Spleen (tissue), 11 donors: ENCODE measurements at regions not wholly inside any gene's neighbourhood (a gene's known extent, or its start where the extent isn't known, plus 50 kb on each side); places are given as distances from the start of the nearest gene placed in this dataset.

ENCODE experiments used
- DNase-seq: peaks from one replicate; pipeline ENCODE4 v3.0.0-alpha.2; 2020
- H3K27ac ChIP-seq, 8 donors: fragments of 200-600 bp; sonication (generic) in 7 of 8; 1 replicate in 4 of 8; 2 replicates in 4 of 8; pipeline versions ENCODE4 v1.5.0 to v1.8.0; 2016 to 2021; ENCODE audit warnings: inconsistent platforms in 4 of 8, mild to moderate bottlenecking in 4 of 8, moderate library complexity in 1 of 8
- H3K27me3 ChIP-seq, 7 donors: fragments of 200-600 bp; sonication (generic) in 6 of 7; replicated peaks in 1 of 7; 1 replicate in 4 of 7; 2 replicates in 3 of 7; pipeline versions ENCODE4 v1.5.0 to v1.8.0; 2016 to 2021; ENCODE audit warnings: inconsistent platforms in 3 of 7, mild to moderate bottlenecking in 1 of 7
- H3K36me3 ChIP-seq, 6 donors: fragments of 200-600 bp; sonication (generic) in 5 of 6; 1 replicate in 4 of 6; 2 replicates in 2 of 6; pipeline versions ENCODE4 v1.5.0 to v1.8.0; 2016 to 2021; ENCODE audit warnings: inconsistent platforms in 2 of 6
- H3K4me1 ChIP-seq, 6 donors: fragments of 200-600 bp; sonication (generic) in 5 of 6; 1 replicate in 3 of 6; 2 replicates in 3 of 6; pipeline versions ENCODE4 v1.5.0 to v1.8.0; 2016 to 2021; ENCODE audit warnings: inconsistent platforms in 3 of 6
- H3K4me3 ChIP-seq, 8 donors: fragments of 200-600 bp; sonication (generic) in 7 of 8; 1 replicate in 4 of 8; 2 replicates in 4 of 8; pipeline versions ENCODE4 v1.5.0 to v1.8.0; 2016 to 2021; ENCODE audit warnings: inconsistent platforms in 4 of 8, mild to moderate bottlenecking in 4 of 8, moderate library complexity in 2 of 8
- H3K9me3 ChIP-seq, 8 donors: fragments of 200-600 bp; sonication (generic) in 7 of 8; 1 replicate in 4 of 8; 2 replicates in 4 of 8; pipeline versions ENCODE4 v1.5.0 to v1.8.0; 2016 to 2021; ENCODE audit warnings: inconsistent platforms in 4 of 8
- CTCF ChIP-seq, 11 experiments: fragments of 200-600 bp in 7 of 11; fragments of 450-650 bp in 4 of 11; sonication (generic) in 4 of 11; IDR thresholded peaks in 8 of 11; conservative IDR thresholded peaks in 3 of 11; 1 replicate in 7 of 11; 2 replicates in 4 of 11; pipeline versions ENCODE4 v1.4.0 to v1.8.0; 2016 to 2021; ENCODE audit warnings: antibody characterized with exemption in 11 of 11, inconsistent platforms in 4 of 11, mild to moderate bottlenecking in 1 of 11
- POLR2A ChIP-seq, 3 donors: fragments of 450-650 bp; IDR thresholded peaks; one replicate each; pipeline ENCODE4 v1.5.1; 2017; ENCODE audit warnings: antibody characterized with exemption in 3 of 3, mild to moderate bottlenecking in 1 of 3
- POLR2AphosphoS5 ChIP-seq, 3 donors: sonication (generic); formaldehyde crosslinking; IDR thresholded peaks; one replicate each; pipeline ENCODE4 v1.5.1; 2017; ENCODE audit warnings: antibody characterized with exemption in 3 of 3
- WGBS, 5 donors: extraction: QIAGEN DNeasy Blood & Tissue Kit in 3 of 5; methylation state at CpG; one replicate each; pipeline versions ENCODE4 v1.1.5 to v1.1.7; 2013 to 2018; 5-methylcytosine and 5-hydroxymethylcytosine counted together
- intact Hi-C: fragments of 100-400 bp; cut with DNase I; formaldehyde crosslinking; loops from one replicate; pipeline ENCODE4 v1.15.0; 2023; ENCODE audit warnings: low total_unique reads
- donor health status: healthy with polysubstance abuse.
- donor health status: DM: no; HTN: no; CAD: no; lungs with moderate emphysema.
- donor health status: DM: no; HTN: no; CAD: no.
- donor health status: Bipolar disorder and iron deficiency.
- donor health status: healthy.
- donor health status: DM: no; HTN: no; CAD: no.
- donor health status: DM: yes; HTN: yes; CAD: no.

GRCh38 chr11:30758946-30759504, 172.9 kb upstream of the MPPED2 start:
- Histone ChIP-seq H3K36me3 (no peaks in the 10 kb centered on the region), H3K9me3 (peaks cover 0 to 19% (median 15%) of the 10 kb centered on the region in 8 donors), H3K4me3 (no peak overlapping the region), H3K27me3 (no peaks in the 10 kb centered on the region), H3K4me1 (no peaks in the 10 kb centered on the region), H3K27ac (no peak overlapping the region)
- intact Hi-C loops: no loop called here
- DNase-seq: no peak
- 64 to 81% (median 72%) methylated on average over 11 of the region's 11 CpGs for WGBS, 5 donors
- TF ChIP-seq POLR2A (IDR thresholded peaks at IDR 0.05): no peak
- no peak for TF ChIP-seq POLR2AphosphoS5 (IDR thresholded peaks at IDR 0.05)
- no peak for TF ChIP-seq CTCF (IDR thresholded peaks at IDR 0.05 in 8 of 11, conservative IDR thresholded peaks at IDR 0.05 in 3 of 11)

- no peaks in the 10 kb centered on the region for H3K36me3 ChIP-seq
- no peak overlapping the region for H3K27ac ChIP-seq
- H3K4me3 ChIP-seq: no peak overlapping the region
- TF ChIP-seq POLR2A (IDR thresholded peaks at IDR 0.05) (no peak), POLR2AphosphoS5 (IDR thresholded peaks at IDR 0.05) (no peak), CTCF (IDR thresholded peaks at IDR 0.05 in 8 of 11, conservative IDR thresholded peaks at IDR 0.05 in 3 of 11) (no peak)
- 30 to 50% (median 36%) methylated on average over 1 of the region's 1 CpG for WGBS, 5 donors
- DNase-seq: no peak
- no peaks in the 10 kb centered on the region for H3K4me1 ChIP-seq
- H3K9me3 ChIP-seq: peaks cover 0 to 17% (median 15%) of the 10 kb centered on the region in 8 donors
- intact Hi-C loops: no loop called here
- no peaks in the 10 kb centered on the region for H3K27me3 ChIP-seq
Observed at GRCh38 chr11:30758518-30758917, 172.4 kb upstream of the MPPED2 start.

- DNase-seq: no peak
- no peaks in the 10 kb centered on the region for H3K27me3 ChIP-seq
- intact Hi-C loops: no loop called here
- 33 to 48% (median 38%) methylated on average over 3 of the region's 3 CpGs for WGBS, 5 donors
- TF ChIP-seq POLR2A (IDR thresholded peaks at IDR 0.05) (no peak), POLR2AphosphoS5 (IDR thresholded peaks at IDR 0.05) (no peak), CTCF (IDR thresholded peaks at IDR 0.05 in 8 of 11, conservative IDR thresholded peaks at IDR 0.05 in 3 of 11) (no peak)
- H3K36me3 ChIP-seq: no peaks in the 10 kb centered on the region
- H3K4me1 ChIP-seq: no peaks in the 10 kb centered on the region
- H3K27ac ChIP-seq: no peak overlapping the region
- H3K9me3 ChIP-seq: peaks cover 0 to 15% (median 12%) of the 10 kb centered on the region in 8 donors
- no peak overlapping the region for H3K4me3 ChIP-seq
Observed at GRCh38 chr11:30758012-30758411, 171.9 kb upstream of the MPPED2 start.

GRCh38 chr11:30753994-30754393, 167.8 kb upstream of the MPPED2 start:
- 35 to 68% (median 52%) methylated on average over 2 of the region's 2 CpGs for WGBS, 5 donors

More at GRCh38 chr11:30753994-30754393, 167.8 kb upstream of the MPPED2 start:
- Histone ChIP-seq H3K4me1 (no peaks in the 10 kb centered on the region), H3K36me3 (no peaks in the 10 kb centered on the region), H3K27ac (no peak overlapping the region), H3K9me3 (no peaks in the 10 kb centered on the region), H3K27me3 (no peaks in the 10 kb centered on the region), H3K4me3 (no peak overlapping the region)
- no peak for DNase-seq
- TF ChIP-seq POLR2AphosphoS5 (IDR thresholded peaks at IDR 0.05) (no peak), POLR2A (IDR thresholded peaks at IDR 0.05) (no peak), CTCF (IDR thresholded peaks at IDR 0.05 in 8 of 11, conservative IDR thresholded peaks at IDR 0.05 in 3 of 11) (no peak)
- intact Hi-C loops: no loop called here
